ENCODE measurements at regions not wholly inside any gene's neighbourhood (a gene's known extent, or its start where the extent isn't known, plus 50 kb on each side); places are given as distances from the start of the nearest gene placed in this dataset.

DNA sequence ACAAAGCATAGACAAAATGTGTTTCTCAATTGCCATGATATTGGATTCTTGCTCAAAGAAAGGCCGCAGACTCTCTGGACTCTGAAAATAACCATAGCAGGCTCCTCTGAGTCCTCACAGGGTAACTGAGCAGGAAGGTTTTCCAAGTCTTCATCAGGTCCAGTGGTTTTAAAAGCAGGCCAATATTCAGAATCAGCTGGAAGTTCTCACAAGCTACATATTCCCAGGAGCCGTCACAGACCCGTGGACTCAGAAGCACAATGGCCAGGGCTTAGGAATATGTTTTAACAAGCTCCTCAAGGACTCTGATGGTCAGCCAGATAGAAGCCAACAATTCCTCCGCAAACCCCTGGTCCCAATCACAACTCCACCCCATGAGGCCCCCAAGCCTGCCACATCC lies 256.1 kb upstream of the ADAMTS9 start:
- no peak for DNase-seq (ENCODE audit: low spot score)

GRCh38 chr3:64940596-64941348 lies 253.0 kb upstream of the ADAMTS9 start:
- DNase-seq (ENCODE audit: low spot score) = no peak

- no peak for DNase-seq (ENCODE audit: low spot score)
Observed at GRCh38 chr3:64939747-64940450, 252.1 kb upstream of the ADAMTS9 start.

DNA sequence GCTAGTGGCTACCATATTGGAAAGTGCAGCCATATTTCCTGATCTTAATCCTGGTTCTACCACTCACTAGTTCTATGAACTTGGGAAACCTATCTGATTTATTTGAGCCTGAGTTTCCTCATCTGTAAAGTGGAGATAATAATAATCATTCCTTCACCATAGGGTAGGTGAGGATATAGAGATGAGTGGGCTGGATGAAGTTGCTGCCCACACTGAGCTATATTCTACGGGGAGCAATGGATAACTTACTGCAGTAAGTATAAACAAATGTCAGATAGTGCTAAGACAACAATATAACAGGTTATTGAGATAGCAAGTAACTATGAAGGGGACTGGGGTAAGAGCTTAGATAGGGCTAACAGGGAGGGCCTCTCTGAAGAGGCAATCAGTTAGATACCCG lies 251.5 kb upstream of the ADAMTS9 start:
- DNase-seq (ENCODE audit: low spot score) = no peak

DNA sequence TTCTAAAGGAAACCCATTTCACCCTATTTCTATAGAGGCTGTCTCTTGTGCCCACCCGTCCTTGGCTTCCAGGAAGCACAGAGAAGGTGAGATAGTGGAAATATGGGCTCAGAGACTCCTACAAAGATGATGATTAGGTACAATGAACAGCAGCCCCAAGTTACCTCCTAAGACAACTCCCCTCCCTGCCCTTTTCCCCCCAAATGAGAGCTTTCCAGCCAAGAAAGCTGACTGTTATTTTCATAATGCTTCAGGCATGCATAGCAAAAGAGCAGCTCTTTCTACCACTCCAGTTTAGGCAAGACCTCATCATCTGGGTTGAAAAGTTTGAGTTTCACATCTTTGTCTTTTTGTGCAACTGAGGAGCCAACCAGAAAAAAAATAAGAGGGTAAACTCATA lies 248.8 kb upstream of the ADAMTS9 start:
- DNase-seq (ENCODE audit: low spot score) = peak; percentile 62

DNA sequence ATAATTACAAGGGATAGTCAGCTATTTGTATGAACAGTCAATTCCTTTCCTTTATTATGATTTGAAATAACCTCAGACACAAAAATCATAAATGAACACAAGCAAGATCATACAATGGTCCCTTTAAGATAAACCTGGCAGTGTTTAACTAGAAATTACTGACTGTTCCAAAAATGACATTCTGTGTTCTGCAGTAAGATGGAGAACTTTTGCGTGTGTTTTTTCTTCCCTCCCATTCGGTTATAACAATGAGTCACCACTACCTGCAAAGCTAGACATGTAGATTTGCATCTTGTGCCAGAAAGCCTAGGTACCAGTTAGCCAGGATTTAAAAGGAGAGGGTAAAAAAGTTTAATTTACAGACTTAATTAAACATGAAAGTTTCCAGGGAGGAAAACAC lies 248.2 kb upstream of the ADAMTS9 start:
- peak; percentile 55 for DNase-seq (ENCODE audit: low spot score)

- peak; percentile 96 for DNase-seq (ENCODE audit: low spot score)
Observed at GRCh38 chr3:64932666-64933342, 245.0 kb upstream of the ADAMTS9 start.

DNA sequence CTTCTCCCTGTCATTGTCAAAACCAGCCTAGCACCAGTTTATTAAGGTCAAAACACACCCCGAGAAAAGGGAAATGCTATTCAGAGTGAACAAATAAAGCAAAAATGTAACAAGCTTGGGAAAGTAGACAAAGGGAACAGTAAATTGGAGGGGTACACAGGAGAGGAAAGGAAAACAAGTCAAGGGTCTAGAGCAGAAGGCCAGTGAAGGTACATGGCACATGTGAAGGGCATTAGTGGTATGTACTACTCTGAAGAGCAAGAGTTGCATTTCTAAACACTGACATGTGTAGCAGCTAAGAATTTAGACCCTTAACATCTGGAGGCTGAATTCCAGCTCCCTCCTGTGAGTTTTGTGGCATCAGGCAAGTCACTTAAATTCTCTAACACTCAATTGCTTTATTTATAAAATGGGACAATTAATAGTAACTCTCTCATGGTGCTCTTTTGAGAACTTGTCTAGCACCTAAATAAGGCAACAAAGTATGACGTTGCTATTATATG lies 244.3 kb upstream of the ADAMTS9 start:
- DNase-seq (ENCODE audit: low spot score) = no peak

- no peak for DNase-seq (ENCODE audit: low spot score)
Observed at GRCh38 chr3:64930891-64931290, 243.1 kb upstream of the ADAMTS9 start.

DNA sequence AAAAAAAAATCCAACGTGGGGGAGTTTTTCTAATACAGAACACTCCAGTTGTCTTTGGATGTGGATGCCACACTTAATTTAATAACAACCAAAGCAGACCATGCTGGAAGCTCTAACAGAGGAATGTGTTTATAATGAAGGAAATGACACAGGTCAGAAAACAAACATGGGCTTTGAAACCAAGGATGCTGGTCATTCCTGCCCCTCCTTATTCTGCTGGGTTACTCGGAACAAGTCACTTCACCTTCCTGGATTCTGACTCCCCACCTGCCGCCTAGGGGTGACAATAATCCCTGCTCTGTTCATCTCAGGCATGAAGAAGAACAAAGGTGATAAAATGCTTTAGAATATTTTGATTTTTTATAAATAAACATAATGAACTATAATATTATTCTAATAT lies 240.9 kb upstream of the ADAMTS9 start:
- peak; percentile 66 for DNase-seq (ENCODE audit: low spot score)

GRCh38 chr3:64927689-64928088 lies 239.9 kb upstream of the ADAMTS9 start:
- DNase-seq (ENCODE audit: low spot score) = no peak

GRCh38 chr3:64925575-64925974 lies 237.8 kb upstream of the ADAMTS9 start:
- DNase-seq (ENCODE audit: low spot score) = no peak

DNA sequence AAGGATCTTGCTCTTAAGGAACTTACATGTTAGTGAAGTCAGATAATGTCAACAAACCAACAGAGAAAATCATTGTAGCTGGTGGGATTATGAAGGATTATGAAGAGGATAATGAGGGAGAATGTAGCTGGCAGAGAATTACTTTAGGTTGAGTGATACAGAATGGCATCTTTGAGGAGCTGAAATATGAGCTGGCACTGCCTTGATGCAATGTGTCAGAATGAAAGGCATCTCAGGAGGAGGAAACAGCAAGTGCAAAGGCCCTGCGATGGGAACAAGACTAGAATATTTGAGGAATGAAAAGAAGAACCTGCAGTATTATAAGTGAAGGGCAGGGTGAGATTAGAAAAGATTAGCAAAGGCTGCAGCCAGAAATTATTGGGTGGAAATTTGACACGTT lies 237.2 kb upstream of the ADAMTS9 start:
- DNase-seq (ENCODE audit: low spot score) = peak; percentile 59

DNA sequence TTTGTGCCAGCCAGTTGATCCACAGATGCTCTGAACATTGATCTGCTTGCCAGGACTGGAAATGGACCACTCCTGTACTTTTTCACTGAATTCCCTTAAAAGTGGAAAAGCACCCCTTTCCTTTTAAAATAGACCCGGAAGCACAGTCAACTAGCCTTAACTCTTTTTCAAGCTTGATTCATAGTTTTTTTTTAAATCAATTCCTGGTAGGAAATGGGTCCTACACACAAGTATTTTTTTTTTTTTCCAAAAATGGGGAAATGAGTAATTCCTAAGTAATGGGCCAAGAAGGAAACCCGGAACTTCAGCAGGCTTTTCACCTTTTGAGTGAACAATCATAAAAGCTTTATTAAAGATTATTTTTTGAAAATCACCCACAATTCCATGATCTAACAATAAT lies 234.4 kb upstream of the ADAMTS9 start:
- no peak for DNase-seq (ENCODE audit: low spot score)

DNA sequence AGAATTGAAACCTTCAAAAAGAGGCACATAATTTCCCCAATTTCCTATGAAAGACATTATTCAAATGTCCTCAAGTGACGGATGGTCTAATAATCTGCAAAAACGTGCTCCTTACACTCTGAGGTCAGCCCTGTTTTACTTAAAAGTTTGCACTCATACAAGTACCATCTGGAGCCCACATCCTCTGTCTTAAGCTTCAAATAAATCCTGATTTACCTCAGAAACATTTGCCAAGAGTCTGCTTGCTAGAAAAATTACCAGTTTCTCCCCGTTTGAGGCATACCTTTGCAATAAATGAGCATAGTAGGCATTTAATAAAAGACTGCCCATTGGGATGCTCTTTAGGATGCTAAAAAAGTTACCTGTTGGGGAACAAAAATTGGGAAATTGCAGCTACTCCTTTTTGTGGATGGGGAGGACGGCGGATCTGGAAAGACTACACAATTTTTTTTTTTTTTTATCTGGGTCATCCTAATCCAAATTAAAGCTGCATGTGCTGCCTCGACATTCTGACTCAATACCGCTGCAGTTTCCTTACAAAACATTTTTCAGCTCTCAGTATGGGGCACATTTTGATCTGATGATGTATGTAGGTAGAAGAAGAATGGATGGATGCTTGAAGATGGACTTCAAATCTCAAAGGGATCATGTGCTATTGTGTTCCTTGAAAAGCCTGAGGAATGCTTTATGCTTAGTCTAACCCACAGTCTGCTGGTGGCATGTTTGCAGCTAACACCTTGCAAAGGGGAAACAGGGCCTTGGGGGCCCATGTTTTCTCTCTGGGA lies 233.7 kb upstream of the ADAMTS9 start:
- DNase-seq (ENCODE audit: low spot score) = no peak

DNA sequence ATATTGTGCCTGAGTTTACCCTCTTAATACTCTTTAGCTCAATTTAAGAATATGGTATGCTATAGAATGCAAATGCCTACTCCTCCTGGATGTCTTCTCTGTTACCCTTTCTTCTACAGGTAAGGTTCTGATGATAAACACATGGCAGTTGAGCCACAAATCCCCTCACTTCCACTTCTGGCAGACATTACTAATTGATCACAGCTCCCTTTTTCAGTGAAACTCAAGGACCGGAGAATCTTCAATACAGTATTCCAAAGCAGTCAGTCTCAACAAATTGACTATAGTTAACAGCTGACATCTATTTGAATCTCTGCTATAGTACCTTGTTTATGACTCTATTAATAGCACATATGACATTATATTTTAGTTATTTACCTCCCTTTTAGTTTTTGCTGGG lies 232.1 kb upstream of the ADAMTS9 start:
- no peak for DNase-seq (ENCODE audit: low spot score)

DNA sequence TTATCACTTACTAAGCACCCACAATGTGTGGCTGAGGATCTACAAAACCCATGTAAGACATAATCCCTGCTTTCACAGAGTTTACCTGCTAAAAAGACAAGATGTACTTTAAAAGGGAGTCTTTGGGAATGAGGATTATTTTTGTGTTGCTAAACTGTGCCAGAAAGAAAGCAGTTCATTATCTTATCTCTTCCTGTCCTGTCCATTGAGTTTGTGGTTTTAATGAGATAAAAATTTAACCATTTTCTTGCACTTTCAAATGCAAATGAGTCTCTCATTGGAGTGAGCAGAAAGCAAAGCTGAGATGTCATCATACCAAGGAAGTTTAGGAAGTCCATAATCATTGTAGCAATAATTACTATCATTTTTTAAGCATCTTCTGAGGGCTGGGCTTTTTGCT lies 231.2 kb upstream of the ADAMTS9 start:
- DNase-seq (ENCODE audit: low spot score) = no peak

DNA sequence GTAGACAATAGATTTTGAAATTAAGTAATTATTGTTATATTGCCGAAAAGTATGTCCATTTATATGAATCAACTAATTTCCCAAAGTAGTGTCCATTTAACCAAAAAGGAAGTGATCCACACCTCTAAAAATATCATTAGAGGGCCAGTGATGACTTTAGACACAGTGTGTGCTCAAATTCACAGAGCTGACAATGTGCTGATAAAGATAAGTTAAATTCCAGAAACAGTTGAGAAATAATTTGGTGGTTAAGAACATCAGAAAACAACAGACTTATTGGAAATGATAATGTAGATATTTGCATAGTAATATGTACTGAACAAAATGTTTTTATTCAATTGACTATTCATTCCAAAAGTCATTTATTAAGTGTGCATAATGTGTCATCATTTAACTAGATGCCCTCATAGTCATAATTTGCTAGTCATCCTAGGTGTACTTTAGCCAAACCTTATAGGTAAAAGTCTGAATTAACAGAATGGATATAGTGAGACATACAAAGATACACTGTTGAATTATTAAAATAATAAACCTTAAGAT lies 230.2 kb upstream of the ADAMTS9 start:
- DNase-seq (ENCODE audit: low spot score) = no peak

DNA sequence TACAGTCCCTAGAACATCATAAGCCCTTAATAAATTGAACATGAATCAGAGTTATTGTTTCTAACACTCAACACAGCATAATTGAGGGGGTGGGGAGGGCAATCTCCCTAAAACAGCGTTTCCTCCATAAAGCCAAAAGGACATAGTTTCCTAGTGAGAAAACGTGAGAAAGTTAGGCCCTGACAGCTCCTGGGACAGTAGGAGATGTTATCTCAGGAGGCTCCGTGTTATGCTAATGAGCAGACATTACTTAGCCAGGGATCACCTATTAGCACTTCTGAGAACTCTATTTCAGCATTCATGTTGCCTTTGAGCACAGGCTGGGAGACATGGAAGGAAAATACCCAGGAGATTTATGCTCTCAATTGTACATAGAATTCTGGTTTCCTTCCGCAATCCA lies 229.1 kb upstream of the ADAMTS9 start:
- DNase-seq (ENCODE audit: low spot score) = no peak

DNA sequence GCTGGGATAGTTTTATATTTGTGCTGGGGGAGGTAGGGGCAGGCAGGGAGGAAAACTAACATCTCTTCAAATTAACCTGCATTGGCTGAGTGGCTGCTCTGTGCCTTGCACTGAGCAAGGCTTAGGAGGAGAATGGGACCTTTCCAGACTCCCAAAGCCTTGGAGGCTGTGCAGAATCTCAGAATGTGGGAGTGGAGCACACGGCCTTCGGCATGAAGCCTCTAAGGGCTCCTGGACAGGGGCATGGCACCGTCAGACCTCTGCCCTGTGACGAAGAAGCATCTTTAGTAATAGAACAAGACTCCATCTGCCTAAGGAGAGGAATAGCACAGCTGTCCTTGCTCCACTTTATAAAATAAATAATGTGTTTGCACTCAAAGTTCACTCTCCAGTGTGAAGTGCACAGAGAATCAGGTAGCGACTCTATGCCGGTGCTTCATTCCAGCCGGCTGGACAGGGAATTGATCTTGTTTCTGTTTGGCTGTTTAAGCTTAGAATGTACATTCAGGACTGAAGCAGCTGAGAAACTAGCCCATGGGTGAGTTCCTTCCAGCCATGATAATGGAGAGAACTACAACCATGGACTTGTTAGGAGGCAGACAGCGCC lies 228.5 kb upstream of the ADAMTS9 start:
- DNase-seq (ENCODE audit: low spot score) = no peak

DNA sequence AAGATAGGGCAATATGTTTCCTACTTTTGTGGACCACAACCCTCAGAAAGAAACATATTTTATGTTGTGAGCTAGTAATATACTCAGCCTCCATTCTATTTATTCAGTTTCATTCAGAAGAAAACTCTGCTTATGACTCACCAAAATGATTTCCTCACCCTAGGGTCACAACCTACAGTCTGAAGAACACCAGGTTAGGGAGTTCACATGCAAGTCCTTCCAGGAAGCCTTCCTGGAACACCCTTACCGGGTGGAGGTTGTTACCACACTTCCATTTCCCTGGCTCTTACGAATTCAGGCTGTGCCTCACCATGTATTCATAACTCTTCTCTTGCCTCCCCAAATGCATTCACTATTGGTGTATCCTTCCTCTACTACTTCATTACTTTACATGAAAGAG lies 228.0 kb upstream of the ADAMTS9 start:
- DNase-seq (ENCODE audit: low spot score) = peak; percentile 66

DNA sequence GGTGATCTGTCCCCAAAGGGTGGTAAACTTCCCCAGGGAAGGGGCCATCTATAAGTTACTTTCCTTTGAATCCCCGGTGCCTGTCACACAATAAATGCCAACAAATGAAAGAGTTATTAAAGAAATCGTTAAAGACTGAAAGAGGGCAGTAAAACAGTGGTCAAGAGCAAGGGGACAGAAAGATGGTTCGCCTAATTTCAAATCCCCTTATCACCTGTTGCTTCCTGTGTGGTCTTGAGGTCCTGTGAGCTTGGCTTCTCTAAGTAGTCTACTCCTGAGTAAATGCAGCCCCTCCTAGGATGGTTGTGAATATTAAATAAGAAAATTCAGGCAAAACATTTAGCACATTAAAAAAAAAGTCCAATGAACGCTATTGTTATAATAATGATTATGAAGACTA lies 225.7 kb upstream of the ADAMTS9 start:
- no peak for DNase-seq (ENCODE audit: low spot score)

Measured in kidney tubule cell (primary cell).